Activated naive CD8-positive, alpha-beta T cell treated with anti-CD3 and anti-CD28 coated beads for 36 hours (primary cell): ENCODE measurements at regions not wholly inside any gene's neighbourhood (a gene's known extent, or its start where the extent isn't known, plus 50 kb on each side); places are given as distances from the start of the nearest gene placed in this dataset.
"Not testable (repeated sequence)": the region's sequence is repeated elsewhere in the genome, so short reads cannot be mapped to it uniquely, and the experiment has no call there.

ENCODE experiments used
- DNase-seq: peaks from one replicate; pipeline ENCODE4 v3.0.0; 2021
- H3K27ac Mint-ChIP-seq: one replicate; pipeline ENCODE4 v1.8.0; 2022; ENCODE audit warnings: mild to moderate bottlenecking, moderate library complexity, mixed read lengths
- H3K27me3 Mint-ChIP-seq: one replicate; pipeline ENCODE4 v1.8.0; 2022; ENCODE audit warnings: mild to moderate bottlenecking, mixed read lengths
- H3K36me3 Mint-ChIP-seq: one replicate; pipeline ENCODE4 v1.8.0; 2021; ENCODE audit warnings: mild to moderate bottlenecking, mixed read lengths
- H3K4me1 Mint-ChIP-seq: one replicate; pipeline ENCODE4 v1.8.0; 2021; ENCODE audit warnings: mixed read lengths
- H3K4me3 Mint-ChIP-seq: one replicate; pipeline ENCODE4 v1.8.0; 2022; ENCODE audit warnings: mild to moderate bottlenecking, moderate library complexity, mixed read lengths
- H3K9me3 Mint-ChIP-seq: one replicate; pipeline ENCODE4 v1.8.0; 2022; ENCODE audit warnings: mixed read lengths

GRCh38 chr1:116185161-116185701, 74.0 kb downstream of the MAB21L3 start:
- H3K27me3 Mint-ChIP-seq: peaks cover 7% of the 10 kb centered on the region
- no peak overlapping the region for H3K27ac Mint-ChIP-seq
- H3K36me3 Mint-ChIP-seq: no peaks in the 10 kb centered on the region
- DNase-seq: no peak
- no peaks in the 10 kb centered on the region for H3K9me3 Mint-ChIP-seq
- H3K4me1 Mint-ChIP-seq: no peaks in the 10 kb centered on the region
- H3K4me3 Mint-ChIP-seq: no peak overlapping the region

DNA sequence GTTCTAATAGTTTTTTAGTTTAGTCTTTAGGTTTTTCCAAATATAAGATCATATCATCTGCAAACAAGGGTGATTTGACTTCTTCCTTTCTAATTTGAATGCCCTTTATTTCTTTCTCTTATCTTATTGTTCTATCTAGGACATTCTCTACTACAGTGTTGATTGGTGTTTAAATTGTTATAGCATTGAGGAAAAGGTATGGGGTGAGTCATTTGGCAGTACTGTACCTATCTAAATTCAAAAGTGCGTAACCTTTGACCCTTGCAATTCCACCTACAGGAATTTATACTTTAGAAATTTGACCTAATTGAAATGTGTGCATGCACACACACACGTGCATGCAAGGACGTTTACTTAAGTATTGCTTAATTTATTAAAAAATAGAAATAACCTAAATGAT, 78.3 kb downstream of the MAB21L3 start:
- no peak overlapping the region for H3K27ac Mint-ChIP-seq
- H3K27me3 Mint-ChIP-seq: peaks cover 9% of the 10 kb centered on the region
- H3K9me3 Mint-ChIP-seq: no peaks in the 10 kb centered on the region
- no peak overlapping the region for H3K4me3 Mint-ChIP-seq
- no peak for DNase-seq
- H3K36me3 Mint-ChIP-seq: no peaks in the 10 kb centered on the region
- peaks cover under 1% of the 10 kb centered on the region for H3K4me1 Mint-ChIP-seq

GRCh38 chr1:116191294-116191693, 80.1 kb downstream of the MAB21L3 start:
- H3K4me1 Mint-ChIP-seq: peaks cover 2% of the 10 kb centered on the region
- peaks cover 9% of the 10 kb centered on the region for H3K27me3 Mint-ChIP-seq
- H3K27ac Mint-ChIP-seq: no peak overlapping the region
- H3K36me3 Mint-ChIP-seq: no peaks in the 10 kb centered on the region
- no peak overlapping the region for H3K4me3 Mint-ChIP-seq
- no peak for DNase-seq
- no peaks in the 10 kb centered on the region for H3K9me3 Mint-ChIP-seq

DNA sequence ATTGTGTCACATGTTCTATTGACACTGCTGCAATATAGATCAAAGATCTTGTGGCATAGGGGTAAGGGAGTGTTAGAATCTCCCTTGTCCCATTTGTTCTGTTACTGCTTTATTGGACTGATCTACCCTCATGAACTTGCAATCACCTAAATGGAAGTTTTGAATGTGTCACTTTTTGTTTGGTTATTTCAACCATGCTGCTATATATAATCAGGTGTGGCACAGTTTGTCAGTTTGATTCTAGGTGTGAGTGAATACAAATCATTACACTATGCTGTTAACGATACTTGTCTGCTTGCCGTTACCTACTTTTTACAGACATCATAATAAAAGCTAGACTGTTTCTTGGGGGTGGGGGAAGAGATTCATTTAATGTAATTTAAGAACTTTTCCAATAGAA, 82.6 kb downstream of the MAB21L3 start:
- Mint-ChIP-seq H3K4me1 (peaks cover 2% of the 10 kb centered on the region), H3K36me3 (no peaks in the 10 kb centered on the region), H3K27ac (no peak overlapping the region), H3K9me3 (no peaks in the 10 kb centered on the region), H3K4me3 (no peak overlapping the region), H3K27me3 (peaks cover 9% of the 10 kb centered on the region)
- no peak for DNase-seq

DNA sequence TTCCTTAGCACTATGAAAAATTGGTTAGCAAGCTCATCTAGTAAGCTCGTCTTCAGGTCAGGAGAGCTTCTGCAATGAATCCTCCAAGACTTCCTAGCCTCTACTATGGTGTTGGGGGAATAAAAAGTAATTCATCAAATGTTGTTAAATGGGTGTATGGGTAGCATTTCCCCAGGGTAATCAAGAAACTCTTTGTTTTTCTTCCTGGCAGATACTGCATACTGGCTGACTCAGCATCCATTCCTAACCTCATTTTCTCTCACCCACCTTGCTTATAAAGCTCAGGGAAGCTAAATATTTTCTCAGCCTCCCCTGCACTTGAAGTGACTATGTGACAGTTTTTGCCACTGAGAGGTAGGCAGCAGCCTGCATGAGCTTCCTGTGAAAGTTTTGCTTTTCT, 83.4 kb downstream of the MAB21L3 start:
- peaks cover 2% of the 10 kb centered on the region for H3K4me1 Mint-ChIP-seq
- no peak overlapping the region for H3K4me3 Mint-ChIP-seq
- DNase-seq: no peak
- no peak overlapping the region for H3K27ac Mint-ChIP-seq
- H3K36me3 Mint-ChIP-seq: no peaks in the 10 kb centered on the region
- no peaks in the 10 kb centered on the region for H3K9me3 Mint-ChIP-seq
- H3K27me3 Mint-ChIP-seq: peaks cover 9% of the 10 kb centered on the region

- H3K27ac Mint-ChIP-seq: no peak overlapping the region
- DNase-seq: no peak
- H3K27me3 Mint-ChIP-seq: peaks cover 9% of the 10 kb centered on the region
- H3K4me3 Mint-ChIP-seq: no peak overlapping the region
- H3K36me3 Mint-ChIP-seq: no peaks in the 10 kb centered on the region
- peaks cover 2% of the 10 kb centered on the region for H3K4me1 Mint-ChIP-seq
- no peaks in the 10 kb centered on the region for H3K9me3 Mint-ChIP-seq
Observed at GRCh38 chr1:116195077-116195868, 84.1 kb downstream of the MAB21L3 start.

DNA sequence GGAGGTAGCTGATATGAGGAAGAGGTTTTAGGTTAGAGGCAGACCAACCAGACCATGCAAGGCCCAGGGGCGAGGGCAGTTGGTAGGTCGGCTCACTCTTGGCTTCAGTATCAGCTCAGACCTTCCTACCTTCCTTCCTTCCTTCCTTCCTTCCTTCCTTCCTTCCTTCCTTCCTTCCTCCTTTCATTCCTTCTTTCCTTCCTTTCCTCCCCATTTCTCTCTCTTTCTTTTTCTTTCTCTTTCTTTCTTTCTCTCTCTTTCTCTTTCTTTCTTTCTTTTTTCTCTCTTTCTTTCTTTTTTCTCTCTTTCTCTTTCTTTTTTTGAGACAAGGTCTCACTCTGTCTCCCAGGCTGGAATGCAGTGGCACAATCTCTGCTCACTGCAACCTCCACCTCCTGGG, 89.1 kb downstream of the MAB21L3 start:
- DNase-seq, H3K4me1 Mint-ChIP-seq, H3K27me3 Mint-ChIP-seq, H3K36me3 Mint-ChIP-seq, H3K4me3 Mint-ChIP-seq, H3K9me3 Mint-ChIP-seq, H3K27ac Mint-ChIP-seq: not testable (repeated sequence)

GRCh38 chr1:116201911-116202310, 90.7 kb downstream of the MAB21L3 start:
- Mint-ChIP-seq H3K9me3 (peaks cover 4% of the 10 kb centered on the region), H3K4me1 (no peaks in the 10 kb centered on the region), H3K27ac (no peak overlapping the region), H3K4me3 (no peak overlapping the region), H3K27me3 (peaks cover 4% of the 10 kb centered on the region), H3K36me3 (no peaks in the 10 kb centered on the region)
- DNase-seq: no peak

DNA sequence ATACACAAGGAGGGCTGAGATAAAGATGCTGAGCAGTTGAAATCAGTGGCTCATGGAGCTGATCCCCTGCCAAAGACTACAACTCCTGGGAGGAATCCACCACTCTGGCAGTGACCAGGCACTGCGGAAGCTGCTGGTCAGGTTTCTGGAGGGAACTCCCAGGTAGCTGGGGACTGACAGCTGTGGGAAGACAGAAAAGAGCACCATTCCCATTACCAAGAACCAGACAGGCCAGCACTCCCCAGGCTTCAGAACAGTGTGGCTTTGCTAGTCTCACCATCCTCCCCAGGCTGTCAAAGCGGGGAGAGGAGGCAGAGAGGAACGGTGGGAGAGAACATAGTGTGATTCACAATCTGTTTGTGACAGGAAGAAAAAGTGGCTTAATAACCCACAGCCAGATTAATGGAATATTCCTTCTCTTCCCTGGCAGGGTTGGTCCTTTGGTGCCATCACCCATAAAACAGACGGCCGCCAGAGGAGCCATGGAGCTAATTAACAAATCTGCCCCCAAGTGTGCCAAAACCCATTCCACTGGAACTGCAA, 92.1 kb downstream of the MAB21L3 start:
- Mint-ChIP-seq H3K4me1 (no peaks in the 10 kb centered on the region), H3K27ac (no peak overlapping the region), H3K36me3 (no peaks in the 10 kb centered on the region), H3K27me3 (peaks cover 4% of the 10 kb centered on the region), H3K9me3 (peaks cover 4% of the 10 kb centered on the region), H3K4me3 (no peak overlapping the region)
- DNase-seq: no peak

- DNase-seq: no peak
- peaks cover 4% of the 10 kb centered on the region for H3K27me3 Mint-ChIP-seq
- peaks cover 4% of the 10 kb centered on the region for H3K9me3 Mint-ChIP-seq
- no peaks in the 10 kb centered on the region for H3K4me1 Mint-ChIP-seq
- H3K4me3 Mint-ChIP-seq: no peak overlapping the region
- H3K36me3 Mint-ChIP-seq: no peaks in the 10 kb centered on the region
- H3K27ac Mint-ChIP-seq: no peak overlapping the region
Observed at GRCh38 chr1:116203920-116204319, 92.7 kb downstream of the MAB21L3 start.

DNA sequence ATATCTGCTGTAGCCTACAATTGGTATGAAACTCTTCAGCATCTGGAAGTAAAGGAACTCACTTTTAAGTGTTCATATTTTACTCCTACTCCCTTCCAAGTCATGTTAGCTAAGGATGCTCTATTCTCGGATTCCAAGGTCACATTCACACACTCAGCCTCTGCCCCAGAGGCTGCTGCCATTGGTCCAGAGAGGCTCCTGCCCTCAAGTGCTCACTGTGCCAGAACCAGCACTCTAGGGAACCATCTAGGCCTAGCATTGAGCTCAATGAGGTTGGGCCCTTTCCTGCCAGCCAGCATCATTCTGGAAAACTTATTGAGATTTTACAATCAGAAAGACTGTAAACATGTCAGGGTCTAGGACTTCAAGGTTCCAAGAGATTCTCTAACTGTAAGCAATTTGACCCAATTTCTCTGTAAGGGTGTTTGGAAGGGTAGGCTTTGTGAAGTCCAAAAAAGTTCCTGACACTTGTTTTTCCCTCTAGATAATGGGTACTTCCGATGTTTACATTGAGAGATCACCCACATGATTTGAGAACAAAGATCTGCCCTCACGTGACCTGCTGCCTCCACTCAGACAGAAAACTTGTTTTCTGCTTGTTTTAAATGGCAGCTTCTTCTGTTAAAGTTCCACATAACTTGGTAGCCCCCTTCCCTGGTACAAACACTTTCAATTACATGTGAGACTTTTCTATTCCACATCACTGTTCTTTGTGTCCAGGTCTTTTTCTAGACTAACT, 94.9 kb downstream of the MAB21L3 start:
- H3K36me3 Mint-ChIP-seq: no peaks in the 10 kb centered on the region
- DNase-seq: no peak
- H3K9me3 Mint-ChIP-seq: peaks cover 4% of the 10 kb centered on the region
- no peak overlapping the region for H3K27ac Mint-ChIP-seq
- no peak overlapping the region for H3K4me3 Mint-ChIP-seq
- peaks cover 4% of the 10 kb centered on the region for H3K27me3 Mint-ChIP-seq
- no peaks in the 10 kb centered on the region for H3K4me1 Mint-ChIP-seq

GRCh38 chr1:116207126-116207735, 96.0 kb downstream of the MAB21L3 start:
- no peaks in the 10 kb centered on the region for H3K36me3 Mint-ChIP-seq
- H3K9me3 Mint-ChIP-seq: peaks cover 4% of the 10 kb centered on the region
- H3K4me1 Mint-ChIP-seq: no peaks in the 10 kb centered on the region
- no peak for DNase-seq
- no peak overlapping the region for H3K4me3 Mint-ChIP-seq
- no peak overlapping the region for H3K27ac Mint-ChIP-seq
- H3K27me3 Mint-ChIP-seq: no peaks in the 10 kb centered on the region

DNA sequence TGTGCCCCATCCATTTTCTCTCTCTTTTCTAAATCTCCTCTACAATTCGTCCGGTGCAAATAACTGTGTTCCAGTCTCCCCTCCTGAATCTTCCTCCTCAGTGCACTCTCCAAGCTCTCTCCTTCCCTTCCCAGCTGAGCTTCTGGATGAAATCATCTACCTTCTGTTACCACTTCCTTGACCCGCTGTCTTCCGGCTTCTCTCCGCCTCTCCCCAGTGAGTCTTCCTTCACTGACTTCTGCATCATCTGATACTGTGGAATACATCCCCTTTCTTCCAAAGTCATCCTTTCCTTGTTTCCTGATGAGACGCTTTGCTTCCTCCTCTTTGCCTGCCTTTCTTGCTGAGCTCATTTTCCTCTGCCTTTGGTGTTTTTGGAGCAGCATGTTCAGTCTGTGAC, 96.9 kb downstream of the MAB21L3 start:
- Mint-ChIP-seq H3K27ac (no peak overlapping the region), H3K27me3 (no peaks in the 10 kb centered on the region), H3K9me3 (peaks cover 4% of the 10 kb centered on the region), H3K36me3 (no peaks in the 10 kb centered on the region), H3K4me3 (no peak overlapping the region), H3K4me1 (no peaks in the 10 kb centered on the region)
- no peak for DNase-seq

DNA sequence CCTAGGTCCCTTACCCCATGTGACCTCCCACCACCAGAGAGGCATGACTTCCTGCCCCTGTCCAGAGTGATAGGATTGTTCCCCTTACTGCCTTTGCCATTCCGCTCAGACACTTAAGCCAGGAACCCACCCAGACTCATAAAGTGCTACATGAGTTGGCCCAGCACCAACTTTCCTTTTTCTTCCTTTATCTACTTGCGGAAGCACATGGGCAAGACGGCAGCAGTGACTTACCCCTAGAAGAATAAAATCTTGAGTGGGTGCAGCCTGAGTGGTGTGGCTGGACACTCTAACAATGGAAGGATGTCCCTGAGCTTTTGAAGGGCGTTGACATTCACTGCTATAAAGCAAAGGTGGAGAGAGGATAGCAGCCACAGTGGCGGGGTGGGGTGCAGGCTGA, 100.1 kb downstream of the MAB21L3 start:
- Mint-ChIP-seq H3K4me1 (no peaks in the 10 kb centered on the region), H3K36me3 (no peaks in the 10 kb centered on the region), H3K9me3 (no peaks in the 10 kb centered on the region), H3K27me3 (no peaks in the 10 kb centered on the region), H3K27ac (no peak overlapping the region), H3K4me3 (no peak overlapping the region)
- no peak for DNase-seq

DNA sequence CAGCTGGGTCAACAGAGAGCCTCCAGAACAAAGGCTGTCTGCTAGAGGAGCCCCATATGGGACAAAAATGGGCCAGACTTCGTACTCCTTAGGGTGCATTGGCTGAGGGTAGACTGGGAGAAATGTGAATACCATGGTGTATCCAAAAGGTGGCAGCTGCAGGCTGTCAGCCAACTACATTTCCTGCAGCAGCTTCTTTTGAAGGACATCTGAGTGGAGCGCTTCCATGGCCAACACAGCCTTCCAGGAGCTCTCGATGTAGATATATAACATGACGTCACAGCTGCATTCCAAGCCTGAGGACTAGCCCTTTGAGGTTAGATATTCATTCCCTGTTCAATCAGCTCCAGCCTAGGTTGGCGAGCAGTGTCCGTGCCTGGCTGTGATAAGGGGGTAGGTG, 107.7 kb downstream of the MAB21L3 start:
- H3K27ac Mint-ChIP-seq: no peak overlapping the region
- no peak for DNase-seq
- H3K27me3 Mint-ChIP-seq: no peaks in the 10 kb centered on the region
- no peaks in the 10 kb centered on the region for H3K36me3 Mint-ChIP-seq
- no peaks in the 10 kb centered on the region for H3K4me1 Mint-ChIP-seq
- no peaks in the 10 kb centered on the region for H3K9me3 Mint-ChIP-seq
- H3K4me3 Mint-ChIP-seq: no peak overlapping the region
